A673 (cell line): ENCODE measurements at regions not wholly inside any gene's neighbourhood (a gene's known extent, or its start where the extent isn't known, plus 50 kb on each side); places are given as distances from the start of the nearest gene placed in this dataset.
"Not testable (repeated sequence)": the region's sequence is repeated elsewhere in the genome, so short reads cannot be mapped to it uniquely, and the experiment has no call there.

ENCODE experiments used
- BruUV-seq: library from RNA; stranded (reverse); fragments of 400-500 nt; replicated peaks from 2 replicates; lab custom pipeline; 2021; lab: Mats Ljungman, UMichigan
- CTCF ChIA-PET: fragments of 300-600 bp; sonication (Branson Sonifier 250); formaldehyde crosslinking; loops from one replicate; lab custom pipeline; 2022; ENCODE audit warnings: antibody characterized with exemption; lab: Charles Lee
- POLR2A ChIA-PET: fragments of 300-600 bp; sonication (Branson Sonifier 250); formaldehyde crosslinking; loops from one replicate; lab custom pipeline; 2022; ENCODE audit warnings: antibody characterized with exemption; ENCODE audit not compliant: low non-redundant PET; lab: Charles Lee
- DNase-seq: peaks from one replicate; pipeline ENCODE4 v3.0.0-alpha.2; 2015; ENCODE audit warnings: low spot score
- H3K27ac ChIP-seq: fragments of 200-600 bp; sonication (generic); 2 replicates; pipeline ENCODE4 v1.5.1; 2016; ENCODE audit warnings: mixed run types, low read depth, mild to moderate bottlenecking, mixed read lengths, antibody characterized with exemption, low read length; ENCODE audit not compliant: poor library complexity, severe bottlenecking
- H3K27me3 ChIP-seq: fragments of 200-600 bp; sonication (generic); replicated peaks from 2 replicates; pipeline ENCODE4 v1.6.1; 2017; ENCODE audit warnings: mixed run types, low read depth, mild to moderate bottlenecking, mixed read lengths, antibody characterized with exemption, low read length; ENCODE audit not compliant: insufficient read depth, poor library complexity
- H3K36me3 ChIP-seq: fragments of 200-600 bp; sonication (generic); 2 replicates; pipeline ENCODE4 v1.6.1; 2016; ENCODE audit warnings: mixed run types, mild to moderate bottlenecking, mixed read lengths, antibody characterized with exemption, low read length; ENCODE audit not compliant: insufficient read depth, poor library complexity, severe bottlenecking
- H3K4me1 ChIP-seq: fragments of 200-600 bp; sonication (generic); 2 replicates; pipeline ENCODE4 v1.6.1; 2017; ENCODE audit warnings: mixed run types, mild to moderate bottlenecking, mixed read lengths, antibody characterized with exemption, low read length; ENCODE audit not compliant: insufficient read depth, poor library complexity, severe bottlenecking
- H3K4me3 ChIP-seq: fragments of 200-600 bp; sonication (generic); 2 replicates; pipeline ENCODE4 v1.5.1; 2016; ENCODE audit warnings: low read depth, mixed run types, mild to moderate bottlenecking, mixed read lengths, low read length; ENCODE audit not compliant: poor library complexity, severe bottlenecking
- H3K9me3 ChIP-seq: fragments of 200-600 bp; sonication (generic); 2 replicates; pipeline ENCODE4 v1.6.1; 2016; ENCODE audit warnings: mixed run types, low read depth, mild to moderate bottlenecking, mixed read lengths, antibody characterized with exemption, low read length; ENCODE audit not compliant: poor library complexity, severe bottlenecking
- EZH2 ChIP-seq: fragments of 200-600 bp; sonication (generic); IDR thresholded peaks from 2 replicates; pipeline ENCODE4 v1.6.1; 2017; ENCODE audit warnings: borderline replicate concordance, low read depth, mild to moderate bottlenecking, mixed read lengths, antibody characterized with exemption, low read length; ENCODE audit not compliant: poor library complexity, severe bottlenecking
- intact Hi-C: fragments of 100-400 bp; cut with micrococcal nuclease; formaldehyde crosslinking; loops from one replicate; pipeline ENCODE4 v1.10.0; 2022; ENCODE audit not compliant: unreplicated experiment
- TF ChIP-seq, protein P1 (sequence below): fragments of 300-800, 200-600 bp; sonication (generic); conservative IDR thresholded peaks from 2 replicates; pipeline ENCODE4 v1.5.1; 2017; ENCODE audit warnings: low read depth, mild to moderate bottlenecking, antibody characterized with exemption, low read length, moderate library complexity, mixed read lengths

DNA sequence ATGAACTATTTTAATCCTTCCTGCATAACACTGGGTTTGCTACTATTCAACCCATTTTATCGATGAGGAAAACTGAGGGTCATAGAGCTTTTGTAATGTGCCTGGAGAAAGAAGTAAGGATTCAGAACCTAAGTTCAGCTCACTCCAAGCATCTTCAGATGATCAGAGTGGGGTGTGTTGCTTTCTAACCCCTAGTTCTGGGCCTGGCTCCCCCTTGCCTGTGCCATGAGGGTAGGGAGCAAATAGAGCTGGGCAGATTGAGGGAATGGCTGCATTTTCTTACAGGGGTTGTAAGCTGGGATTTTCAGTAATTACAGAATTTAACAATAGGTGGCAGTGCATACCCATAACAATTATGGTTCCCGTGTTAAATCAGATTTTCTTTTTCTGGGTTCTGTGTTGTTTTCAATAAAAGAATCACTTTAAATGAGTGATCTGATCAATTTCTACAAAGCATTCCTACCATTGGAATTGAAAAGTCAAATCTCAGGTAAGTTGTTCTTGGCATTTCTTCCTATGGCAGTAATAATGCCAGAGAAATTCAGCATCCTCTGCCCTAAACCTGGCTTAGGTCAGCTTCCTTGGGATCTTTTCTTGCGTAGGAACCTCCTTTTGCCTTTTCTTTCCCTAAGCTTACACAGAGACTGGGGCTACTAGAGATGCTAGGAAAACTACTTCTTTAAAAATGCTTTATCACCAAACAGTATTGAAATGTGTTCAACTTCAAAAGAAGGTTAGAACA, 103.8 kb upstream of the IL12A start:
- no peaks in the 10 kb centered on the region for H3K9me3 ChIP-seq
- no peak overlapping the region for H3K27ac ChIP-seq
- H3K4me3 ChIP-seq: no peak overlapping the region
- TF ChIP-seq EZH2: no peak
- TF ChIP-seq, protein P1, sequence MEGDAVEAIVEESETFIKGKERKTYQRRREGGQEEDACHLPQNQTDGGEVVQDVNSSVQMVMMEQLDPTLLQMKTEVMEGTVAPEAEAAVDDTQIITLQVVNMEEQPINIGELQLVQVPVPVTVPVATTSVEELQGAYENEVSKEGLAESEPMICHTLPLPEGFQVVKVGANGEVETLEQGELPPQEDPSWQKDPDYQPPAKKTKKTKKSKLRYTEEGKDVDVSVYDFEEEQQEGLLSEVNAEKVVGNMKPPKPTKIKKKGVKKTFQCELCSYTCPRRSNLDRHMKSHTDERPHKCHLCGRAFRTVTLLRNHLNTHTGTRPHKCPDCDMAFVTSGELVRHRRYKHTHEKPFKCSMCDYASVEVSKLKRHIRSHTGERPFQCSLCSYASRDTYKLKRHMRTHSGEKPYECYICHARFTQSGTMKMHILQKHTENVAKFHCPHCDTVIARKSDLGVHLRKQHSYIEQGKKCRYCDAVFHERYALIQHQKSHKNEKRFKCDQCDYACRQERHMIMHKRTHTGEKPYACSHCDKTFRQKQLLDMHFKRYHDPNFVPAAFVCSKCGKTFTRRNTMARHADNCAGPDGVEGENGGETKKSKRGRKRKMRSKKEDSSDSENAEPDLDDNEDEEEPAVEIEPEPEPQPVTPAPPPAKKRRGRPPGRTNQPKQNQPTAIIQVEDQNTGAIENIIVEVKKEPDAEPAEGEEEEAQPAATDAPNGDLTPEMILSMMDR: peak; percentile 63
- peaks cover 12% of the 10 kb centered on the region for H3K27me3 ChIP-seq
- no peaks in the 10 kb centered on the region for H3K36me3 ChIP-seq
- no TSS peak for BruUV-seq
- DNase-seq: peak; percentile 64
- ChIA-PET CTCF (interaction anchor here (0.6 to 3.9 kb wide), 9 partner anchors 56 to 604 kb away, joined by 3 to 29 read pairs (median 4); partner anchors contain the start of gene TRIM59), POLR2A (no interaction called here)
- peaks cover 26% of the 10 kb centered on the region for H3K4me1 ChIP-seq
- intact Hi-C loops: loop anchor here (2.0 to 5.0 kb wide), 2 partner anchors 122 to 602 kb away; no protein-coding TSS in a partner anchor

DNA sequence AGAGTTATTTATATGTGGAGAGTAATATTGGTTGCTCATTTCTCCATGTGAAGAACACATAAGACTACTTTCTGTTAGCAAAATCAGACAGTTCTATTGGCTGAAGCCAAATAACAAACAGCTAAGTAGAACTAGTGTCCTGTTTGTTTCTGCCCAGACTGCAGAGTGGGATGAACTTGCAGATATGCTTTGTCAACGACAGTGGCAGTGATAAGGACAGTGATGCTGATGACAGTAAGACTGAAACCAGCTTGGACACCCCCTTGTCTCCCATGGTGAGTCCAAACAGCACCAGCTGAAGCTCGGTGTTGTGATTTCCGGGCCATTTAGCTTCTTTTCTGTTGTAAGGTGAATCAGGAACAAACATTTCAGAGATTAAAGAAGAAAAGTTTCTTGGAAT, 102.6 kb upstream of the IL12A start:
- peaks cover 26% of the 10 kb centered on the region for H3K4me1 ChIP-seq
- H3K27me3 ChIP-seq: peaks cover 4% of the 10 kb centered on the region
- TF ChIP-seq, protein P1: no peak
- TF ChIP-seq EZH2: no peak
- intact Hi-C loops: loop anchor here (5.0 kb wide), 1 partner anchor 601 kb away; no protein-coding TSS in a partner anchor
- no peak overlapping the region for H3K27ac ChIP-seq
- H3K4me3 ChIP-seq: no peak overlapping the region
- POLR2A ChIA-PET: no interaction called here
- no peaks in the 10 kb centered on the region for H3K9me3 ChIP-seq
- CTCF ChIA-PET: interaction anchor here (3.9 kb wide), 1 partner anchor 120 kb away, joined by 29 read pairs; no protein-coding TSS in a partner anchor
- BruUV-seq: no TSS peak
- DNase-seq: no peak
- no peaks in the 10 kb centered on the region for H3K36me3 ChIP-seq

DNA sequence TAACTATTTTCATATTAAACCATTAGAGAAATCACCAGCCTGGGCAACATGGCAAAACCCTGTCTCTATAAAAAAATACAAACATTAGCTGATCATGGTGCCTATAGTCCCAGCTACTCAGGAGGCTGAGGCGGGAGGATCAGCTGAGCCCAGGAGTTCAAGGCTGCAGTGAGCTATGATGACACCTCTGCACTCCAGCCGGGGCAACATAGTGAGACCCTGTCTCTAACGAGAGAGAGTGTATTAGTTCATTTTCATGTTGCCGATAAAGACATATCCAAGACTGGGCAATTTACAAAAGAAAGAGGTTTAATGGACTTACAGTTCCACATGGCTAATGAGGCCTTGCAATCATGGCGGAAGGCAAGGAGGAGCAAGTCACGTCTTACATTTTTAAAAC, 102.1 kb upstream of the IL12A start:
- CTCF ChIA-PET: interaction anchor here (3.9 kb wide), 1 partner anchor 119 kb away, joined by 29 read pairs; no protein-coding TSS in a partner anchor
- DNase-seq, POLR2A ChIA-PET, BruUV-seq, H3K9me3 ChIP-seq, H3K36me3 ChIP-seq, H3K27ac ChIP-seq, H3K4me3 ChIP-seq, H3K27me3 ChIP-seq: not testable (repeated sequence)
- intact Hi-C loops: loop anchor here (5.0 kb wide), 1 partner anchor 601 kb away; no protein-coding TSS in a partner anchor
- H3K4me1 ChIP-seq: peaks cover 26% of the 10 kb centered on the region
